HG02759 (cell line): ENCODE measurements at regions not wholly inside any gene's neighbourhood (a gene's known extent, or its start where the extent isn't known, plus 50 kb on each side); places are given as distances from the start of the nearest gene placed in this dataset.
"Not testable (repeated sequence)": the region's sequence is repeated elsewhere in the genome, so short reads cannot be mapped to it uniquely, and the experiment has no call there.

Experiments
- ATAC-seq: cut with Tn5 transposase; IDR thresholded peaks from one replicate; pipeline ENCODE4 v1.9.1; 2021; ENCODE audit warnings: mild to moderate bottlenecking, moderate library complexity; ENCODE audit not compliant: unreplicated experiment

GRCh38 chr14:38046160-38046559 is 161.5 kb upstream of the SSTR1 start:
- no peak for ATAC-seq

- no peak for ATAC-seq
These were observed 160.4 kb upstream of the SSTR1 start for GRCh38 chr14:38047195-38047902.

DNA sequence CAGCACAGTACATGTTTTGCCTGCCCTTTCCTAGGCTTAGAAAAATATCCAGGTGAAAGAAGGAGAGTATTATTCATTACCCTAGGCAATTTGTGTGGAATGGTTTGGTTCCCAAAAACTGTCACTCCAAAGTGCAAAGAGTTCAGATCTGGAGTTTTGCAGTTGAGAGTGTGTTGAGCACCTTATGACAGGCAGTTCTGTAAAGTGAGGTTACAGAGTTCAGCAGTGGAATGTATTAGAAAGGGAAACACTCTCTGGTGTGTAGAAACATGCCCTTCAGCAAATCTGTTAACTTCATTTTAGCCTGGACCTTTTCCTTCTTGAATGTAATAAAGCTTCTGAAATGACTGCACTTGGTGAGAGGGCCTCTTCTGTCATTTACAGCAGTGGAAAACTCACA is 154.0 kb upstream of the SSTR1 start:
- no peak for ATAC-seq

DNA sequence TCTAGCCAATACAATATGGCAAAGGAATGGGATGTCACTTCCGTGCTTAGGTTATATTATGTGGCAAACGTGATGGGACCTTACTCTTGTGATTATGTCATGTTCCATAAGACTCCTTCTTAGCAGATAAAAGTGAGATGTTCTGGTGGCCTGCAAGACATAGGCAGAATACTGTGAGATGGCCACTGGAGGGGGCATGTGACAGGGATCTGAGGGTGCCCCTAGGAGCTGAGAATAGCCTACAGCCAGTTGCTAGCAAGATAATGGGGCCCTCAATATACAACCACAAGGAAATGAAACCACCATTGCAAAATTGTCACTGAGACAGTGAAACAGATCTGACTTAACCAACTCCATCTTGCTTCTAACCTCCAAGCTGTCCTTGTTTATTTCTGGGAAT is 151.4 kb upstream of the SSTR1 start:
- ATAC-seq: no peak

GRCh38 chr14:38062223-38062622 is 145.5 kb upstream of the SSTR1 start:
- not testable (repeated sequence) for ATAC-seq

DNA sequence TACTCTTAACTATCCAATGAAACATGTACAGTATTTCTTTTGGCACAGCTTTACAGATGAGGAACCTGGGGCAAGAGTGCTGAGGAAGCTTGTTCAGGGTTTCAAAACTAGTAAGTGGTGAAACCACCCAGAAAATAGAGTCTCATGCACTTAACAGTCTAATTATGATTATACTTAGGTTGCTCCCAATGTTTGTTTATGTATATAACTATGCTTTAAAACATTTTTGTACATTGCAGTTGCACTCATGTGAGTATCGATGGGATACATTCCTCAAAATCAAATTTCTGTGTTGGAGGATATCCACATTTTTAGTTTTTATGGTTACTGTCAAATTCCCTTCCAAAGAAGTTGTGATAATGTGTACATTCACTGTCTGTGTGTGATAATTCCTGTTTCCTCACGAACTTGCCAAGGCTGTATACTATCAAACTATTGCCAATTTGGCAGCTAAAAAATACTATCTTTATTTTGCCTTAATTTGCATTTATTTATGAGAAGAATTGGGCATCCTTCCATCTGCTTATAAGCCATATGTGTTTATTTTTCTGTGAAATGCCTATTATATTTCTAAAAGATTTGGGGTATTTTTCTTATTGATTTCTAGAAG is 143.9 kb upstream of the SSTR1 start:
- no peak for ATAC-seq

- peak; percentile 77 for ATAC-seq
These were observed 142.5 kb upstream of the SSTR1 start for GRCh38 chr14:38065106-38065762.

DNA sequence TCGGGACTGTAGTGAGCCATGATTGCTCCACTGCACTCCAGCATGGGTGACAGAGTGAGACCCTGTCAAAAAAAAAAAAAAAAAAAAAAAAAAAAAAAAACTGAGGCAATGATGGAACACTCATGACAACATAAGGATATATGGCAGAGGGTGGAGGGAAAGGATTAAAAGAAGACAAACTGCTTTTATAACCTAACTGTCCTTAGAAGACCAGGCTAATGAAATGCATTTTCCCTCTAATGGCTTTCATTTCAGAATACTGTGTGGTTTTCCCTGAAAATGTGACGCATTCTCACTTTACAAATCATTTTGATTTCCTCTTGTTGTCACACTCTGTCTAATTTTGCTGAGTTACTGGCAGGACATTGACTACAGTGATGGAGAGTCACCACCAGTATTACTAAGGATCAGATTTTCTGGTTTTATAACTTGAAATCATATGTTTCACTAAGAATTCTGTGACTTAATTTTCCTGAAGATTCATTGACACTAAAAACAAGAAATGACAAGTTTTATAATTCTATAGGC is 137.6 kb upstream of the SSTR1 start:
- ATAC-seq: no peak

- no peak for ATAC-seq
These were observed 134.1 kb upstream of the SSTR1 start for GRCh38 chr14:38073641-38074040.

GRCh38 chr14:38074081-38074480 is 133.6 kb upstream of the SSTR1 start:
- no peak for ATAC-seq

DNA sequence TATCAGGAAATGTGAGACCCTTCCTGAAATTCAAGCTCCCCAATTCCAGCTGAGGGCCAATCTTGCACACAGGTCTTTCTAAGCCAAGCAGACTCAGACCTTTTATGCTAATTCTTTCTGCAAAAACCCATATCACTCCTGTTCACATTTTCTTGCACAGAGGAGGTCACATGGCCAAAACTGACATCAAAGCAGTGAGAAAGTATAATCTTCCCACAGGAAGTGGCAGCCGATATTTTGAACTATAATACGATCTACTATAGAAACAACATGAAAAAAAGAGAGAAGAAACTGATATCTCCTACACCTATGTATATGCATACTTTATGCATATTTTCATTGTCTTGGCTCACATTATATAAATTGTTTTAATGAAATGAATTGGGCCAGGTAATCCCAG is 132.9 kb upstream of the SSTR1 start:
- ATAC-seq: no peak

GRCh38 chr14:38078393-38078792 is 129.3 kb upstream of the SSTR1 start:
- ATAC-seq: peak; percentile 43

GRCh38 chr14:38079268-38079667 is 128.4 kb upstream of the SSTR1 start:
- ATAC-seq: peak; percentile 83

DNA sequence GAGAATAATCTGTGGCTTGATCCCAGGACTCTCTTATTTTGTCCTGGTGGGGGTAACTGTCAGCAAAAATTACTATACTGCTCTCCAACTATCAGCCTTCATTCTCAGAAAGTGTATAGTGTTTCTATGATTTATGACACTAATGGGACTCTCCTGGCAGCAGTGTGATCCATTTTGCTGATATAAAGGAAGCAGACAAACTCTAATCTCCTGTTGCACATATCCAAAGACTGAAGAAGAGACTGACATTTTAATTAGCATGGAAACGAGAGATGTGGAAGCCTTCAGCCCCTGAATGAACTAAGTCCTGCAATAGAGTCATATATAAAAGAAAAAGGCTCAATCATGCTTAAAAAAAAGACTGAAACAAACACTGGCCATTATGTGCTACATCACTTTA is 127.8 kb upstream of the SSTR1 start:
- ATAC-seq: no peak

DNA sequence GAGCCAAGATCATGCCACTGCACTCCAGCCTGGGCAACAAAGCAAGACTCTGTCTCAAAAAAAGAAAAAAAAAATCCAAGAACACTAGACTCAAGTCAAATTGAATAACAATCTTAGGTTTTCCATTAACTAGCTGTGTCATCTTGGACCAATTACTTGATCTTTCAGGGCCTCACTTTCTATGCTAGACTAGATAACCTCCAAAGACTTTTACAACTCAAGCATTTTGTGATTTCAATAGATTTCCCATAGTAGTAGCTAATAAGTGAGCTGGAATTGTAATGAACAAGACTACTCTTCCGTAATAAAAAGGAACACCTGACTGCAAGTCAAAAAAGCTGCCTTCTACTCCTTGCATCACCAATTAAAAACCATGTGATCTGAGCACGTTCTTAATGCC is 127.0 kb upstream of the SSTR1 start:
- ATAC-seq: no peak

- no peak for ATAC-seq
These were observed 124.7 kb upstream of the SSTR1 start for GRCh38 chr14:38083039-38083438.

DNA sequence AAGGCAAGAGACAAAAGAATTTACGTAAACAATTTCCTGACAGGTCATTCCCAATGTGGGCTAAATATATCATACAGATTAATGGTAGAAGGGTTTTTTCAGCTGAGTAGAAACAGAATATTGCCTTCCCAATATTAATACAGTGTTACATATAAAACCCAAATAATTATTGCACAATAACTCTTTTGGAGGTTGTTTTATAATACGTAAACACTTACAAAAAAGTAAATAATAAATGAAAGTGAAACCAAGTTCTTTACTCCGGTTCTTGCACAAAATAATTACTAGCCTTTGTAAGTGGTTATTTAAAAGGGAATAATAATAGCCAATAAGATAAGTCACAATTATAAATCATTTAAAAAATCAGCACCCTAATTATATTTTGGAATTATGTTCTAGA is 118.6 kb upstream of the SSTR1 start:
- no peak for ATAC-seq

GRCh38 chr14:38090506-38090905 is 117.2 kb upstream of the SSTR1 start:
- ATAC-seq: no peak

GRCh38 chr14:38098074-38098836 is 109.4 kb upstream of the SSTR1 start:
- no peak for ATAC-seq

- ATAC-seq: no peak
These were observed 106.0 kb upstream of the SSTR1 start for GRCh38 chr14:38101679-38102078.

GRCh38 chr14:38103542-38104225 is 104.0 kb upstream of the SSTR1 start:
- no peak for ATAC-seq
